NCI-H2171 (cell line): ENCODE measurements at regions not wholly inside any gene's neighbourhood (a gene's known extent, or its start where the extent isn't known, plus 50 kb on each side); places are given as distances from the start of the nearest gene placed in this dataset.
A peak's percentile ranks its signal among the peaks of the same experiment; 100 is the strongest.
"Not testable (repeated sequence)": the region's sequence is repeated elsewhere in the genome, so short reads cannot be mapped to it uniquely, and the experiment has no call there.

Source experiments
- DNase-seq: peaks from one replicate; lab custom pipeline; 2025; lab: John Stamatoyannopoulos, UW

- DNase-seq: no peak
Measured at GRCh38 chr2:190584980-190585661, 50.6 kb upstream of the NEMP2 start.

GRCh38 chr2:190587106-190587505 lies 52.6 kb upstream of the NEMP2 start:
- DNase-seq: peak; percentile 48

GRCh38 chr2:190589008-190589407 lies 54.5 kb upstream of the NEMP2 start:
- no peak for DNase-seq

GRCh38 chr2:190591437-190591836 lies 56.9 kb upstream of the NEMP2 start:
- no peak for DNase-seq

- no peak for DNase-seq
Measured at GRCh38 chr2:190592831-190593230, 56.1 kb upstream of the NAB1 start.

GRCh38 chr2:190595879-190596278 lies 53.0 kb upstream of the NAB1 start:
- not testable (repeated sequence) for DNase-seq

GRCh38 chr2:190596993-190597392 lies 51.9 kb upstream of the NAB1 start:
- peak; percentile 77 for DNase-seq

GRCh38 chr2:190598621-190599020 lies 50.3 kb upstream of the NAB1 start:
- no peak for DNase-seq

- no peak for DNase-seq
Measured at GRCh38 chr2:190599073-190599472, 49.8 kb upstream of the NAB1 start.
